ENCODE measurements at regions not wholly inside any gene's neighbourhood (a gene's known extent, or its start where the extent isn't known, plus 50 kb on each side); places are given as distances from the start of the nearest gene placed in this dataset.
"Not testable (repeated sequence)": the region's sequence is repeated elsewhere in the genome, so short reads cannot be mapped to it uniquely, and the experiment has no call there.

DNA sequence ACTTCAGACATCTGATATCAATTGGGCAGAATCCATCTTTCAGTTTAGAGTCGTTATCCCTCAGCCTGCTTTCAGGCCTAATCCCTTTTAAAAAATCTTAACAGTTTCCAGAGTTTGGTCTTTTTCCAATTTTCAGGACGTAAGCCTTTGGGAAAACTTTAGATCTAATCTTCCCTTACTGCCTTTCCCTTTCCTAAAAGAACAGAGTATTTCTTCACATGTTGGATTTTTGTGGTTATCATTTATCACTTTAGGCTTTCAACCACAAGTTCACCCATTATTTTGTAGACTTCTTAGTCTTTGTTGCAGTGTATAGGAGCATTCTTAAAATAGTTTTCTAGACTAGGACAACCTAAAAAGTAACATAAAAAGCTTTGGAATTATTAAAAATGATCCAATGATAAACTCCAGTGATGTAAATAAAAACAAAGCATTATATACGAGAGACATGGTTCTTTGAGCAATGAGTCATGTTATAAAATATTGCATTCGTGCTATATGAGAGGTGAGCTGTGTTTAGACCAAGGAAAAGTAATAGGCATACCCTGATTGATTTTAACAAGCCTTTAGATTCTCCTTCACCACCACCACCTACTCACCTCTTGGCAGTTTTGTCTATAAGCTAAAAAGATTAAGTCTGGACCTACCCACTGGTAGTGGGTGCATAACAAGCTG is 90.4 kb upstream of the MCHR2 start:
- DNase-seq: no peak

DNA sequence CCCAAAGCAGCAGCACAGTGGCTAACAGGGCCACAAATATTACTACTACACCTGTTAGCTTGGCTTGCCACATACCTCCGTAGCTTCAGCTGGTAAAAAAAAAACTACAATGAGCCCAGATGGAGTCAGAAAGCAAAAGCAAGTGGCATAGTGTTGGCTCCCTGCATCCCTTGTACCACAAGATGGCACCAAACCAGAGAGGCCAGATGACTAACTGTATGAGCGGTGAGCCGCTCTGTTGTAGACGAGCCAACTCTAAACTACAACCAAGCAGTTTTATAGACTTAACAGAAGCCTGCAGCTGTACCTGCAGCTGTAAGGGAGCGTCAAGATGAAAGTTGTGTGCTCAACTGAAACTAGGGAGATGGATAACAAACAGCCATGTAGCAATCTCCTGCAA is 84.5 kb upstream of the MCHR2 start:
- DNase-seq: no peak

DNA sequence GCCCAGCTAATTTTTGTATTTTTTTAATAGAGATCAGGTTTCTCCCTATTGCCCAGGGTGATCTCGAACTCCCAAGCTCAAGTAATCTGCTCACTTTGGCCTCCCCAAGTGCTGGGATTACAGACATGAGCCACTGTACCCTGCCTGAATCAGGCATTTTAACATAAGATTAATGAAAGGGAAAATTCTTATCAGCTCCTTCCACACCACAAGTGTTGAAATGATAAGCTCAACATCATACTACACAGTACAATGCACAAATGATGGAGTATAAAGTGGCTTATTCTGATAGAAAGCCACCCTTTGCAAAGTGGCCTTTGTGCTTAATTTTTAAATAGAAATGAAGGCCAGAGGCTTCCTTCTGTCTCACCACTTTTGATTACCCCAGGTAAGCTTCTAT is 71.3 kb upstream of the MCHR2 start:
- DNase-seq: no peak

DNA sequence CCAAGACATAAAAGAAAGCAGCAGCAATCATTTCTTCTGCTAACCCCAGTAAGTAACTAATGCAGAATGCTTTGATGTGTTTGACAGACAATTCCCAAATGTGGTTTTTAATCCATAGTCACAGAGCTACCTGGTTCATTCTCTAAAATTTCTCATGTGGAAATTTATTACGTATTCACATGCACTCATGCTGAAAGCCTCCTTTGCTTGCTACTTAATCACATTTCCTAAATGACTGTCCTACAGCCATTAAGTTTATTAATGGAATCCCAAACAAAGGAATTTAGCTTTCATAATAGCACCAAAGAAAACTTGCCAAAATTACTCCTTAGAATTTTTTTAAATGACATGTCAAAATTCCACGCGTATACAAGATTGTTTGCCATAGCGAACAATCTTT is 68.6 kb upstream of the MCHR2 start:
- no peak for DNase-seq

DNA sequence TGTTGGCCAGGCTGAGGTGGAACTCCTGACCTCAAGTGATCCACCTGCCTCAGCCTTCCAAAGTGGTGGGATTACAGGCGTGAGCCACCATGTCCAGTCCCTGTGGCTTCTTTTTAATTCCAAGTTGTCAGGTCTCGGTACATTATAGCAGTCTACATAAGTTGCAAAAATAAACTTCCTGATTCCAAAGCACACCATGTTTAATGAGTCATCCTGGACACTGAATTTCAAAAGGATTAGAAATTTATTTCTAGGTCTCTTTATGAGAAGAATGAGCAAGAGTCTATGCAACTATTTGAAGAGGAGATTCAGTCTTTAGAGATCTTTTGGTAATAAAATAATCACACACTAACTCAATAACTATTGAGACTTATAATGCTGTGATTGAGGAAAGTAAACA is 63.9 kb upstream of the MCHR2 start:
- DNase-seq: no peak

DNA sequence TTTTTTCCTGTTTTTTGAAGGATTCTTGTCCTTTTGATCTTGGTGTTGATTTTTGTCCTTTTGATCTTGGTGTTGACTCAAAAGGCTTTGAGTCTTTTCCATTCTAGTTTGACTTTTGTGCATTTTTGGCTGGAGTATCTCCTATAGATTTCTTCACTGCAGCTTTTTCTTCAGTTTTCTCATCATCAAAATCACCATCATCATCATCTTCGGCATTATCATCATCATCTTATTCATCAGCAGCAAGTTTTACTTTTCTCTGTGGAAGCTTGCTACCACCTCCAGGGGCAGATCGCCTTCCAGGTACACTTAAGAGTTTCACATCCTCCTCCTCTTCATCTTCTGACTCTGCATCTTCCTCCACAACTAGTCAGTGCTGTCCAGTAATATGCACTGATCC is 56.5 kb upstream of the MCHR2 start:
- no peak for DNase-seq

DNA sequence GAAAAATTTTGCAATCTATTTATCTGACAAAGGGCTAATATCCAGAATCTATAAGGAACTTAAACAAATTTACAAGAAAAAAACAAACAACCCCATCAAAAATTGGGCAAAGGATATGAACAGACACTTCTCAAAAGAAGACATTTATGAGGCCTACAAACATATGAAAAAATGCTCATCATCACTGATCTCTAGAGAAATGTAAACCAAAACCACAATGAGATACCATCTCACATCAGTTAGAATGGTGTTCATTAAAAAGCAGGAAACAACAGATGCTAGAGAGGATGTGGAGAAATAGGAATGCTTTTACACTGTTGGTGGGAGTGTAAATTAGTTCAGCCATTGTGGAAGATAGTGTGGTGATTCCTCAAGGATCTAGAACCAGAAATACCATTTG is 49.9 kb upstream of the MCHR2 start:
- not testable (repeated sequence) for DNase-seq

Measured in NCI-H510A (cell line).